ENCODE measurements at regions not wholly inside any gene's neighbourhood (a gene's known extent, or its start where the extent isn't known, plus 50 kb on each side); places are given as distances from the start of the nearest gene placed in this dataset.
"Not testable (repeated sequence)": the region's sequence is repeated elsewhere in the genome, so short reads cannot be mapped to it uniquely, and the experiment has no call there.

DNA sequence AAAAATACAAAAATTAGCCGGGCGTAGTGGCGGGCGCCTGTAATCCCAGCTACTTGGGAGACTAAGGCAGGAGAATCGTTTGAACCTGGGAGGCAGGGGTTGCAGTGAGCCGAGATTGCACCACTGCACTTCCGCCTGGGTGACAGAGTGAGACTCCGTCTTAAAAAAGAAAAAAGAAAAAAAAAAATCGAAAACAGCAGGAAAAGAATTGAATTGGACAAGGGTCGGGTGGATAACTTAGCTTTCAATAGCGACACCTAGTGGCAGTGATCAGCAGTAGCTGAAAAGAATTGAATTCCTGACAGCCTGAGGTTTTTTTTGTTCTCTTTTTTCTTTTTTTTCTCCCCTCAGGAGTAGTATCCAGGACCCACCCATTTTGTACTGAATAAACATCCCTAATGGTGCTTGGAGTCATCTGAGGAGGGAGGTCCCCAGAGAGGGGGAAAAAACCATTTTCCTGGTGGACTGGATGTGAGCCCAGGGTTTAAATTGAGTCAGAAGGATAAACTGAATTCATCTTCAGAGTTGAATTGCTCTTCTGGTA, 55.1 kb downstream of the CYCS start:
- DNase-seq (ENCODE audit: low read depth, low spot score) = peak; percentile 22

DNA sequence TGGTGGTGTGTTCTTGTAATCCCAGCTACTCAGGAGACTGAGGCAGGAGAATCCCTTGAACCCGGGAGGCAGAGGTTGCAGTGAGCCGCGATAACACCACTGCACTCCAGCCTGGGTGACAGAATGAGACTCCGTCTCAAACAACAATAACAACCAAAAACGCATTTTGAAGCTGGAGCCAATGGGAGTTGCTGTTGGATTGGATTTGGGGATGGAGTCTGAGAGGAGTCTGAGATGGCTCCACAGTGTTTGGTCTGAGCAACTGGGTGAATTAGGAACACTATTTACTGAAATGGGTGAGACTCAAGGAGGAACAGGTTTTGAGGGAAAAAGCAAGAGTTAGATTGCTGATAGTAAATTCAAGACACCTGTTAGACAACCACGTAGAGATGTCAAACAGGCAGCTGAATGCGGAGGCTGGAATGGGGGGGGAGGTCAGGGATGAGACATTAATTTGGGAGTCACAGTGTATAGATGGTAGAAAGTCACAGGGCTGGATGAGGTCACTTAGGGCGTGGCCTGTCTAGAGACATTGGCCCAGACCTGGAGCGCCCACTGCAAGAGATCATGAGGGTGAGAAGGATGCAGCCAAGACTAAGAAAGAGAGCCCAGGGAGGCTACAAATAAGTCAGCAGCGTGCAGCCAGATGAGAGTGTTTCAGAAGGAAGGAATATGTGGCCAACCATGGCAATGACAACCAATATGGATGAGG, 56.4 kb downstream of the CYCS start:
- DNase-seq (ENCODE audit: low read depth, low spot score) = no peak

DNA sequence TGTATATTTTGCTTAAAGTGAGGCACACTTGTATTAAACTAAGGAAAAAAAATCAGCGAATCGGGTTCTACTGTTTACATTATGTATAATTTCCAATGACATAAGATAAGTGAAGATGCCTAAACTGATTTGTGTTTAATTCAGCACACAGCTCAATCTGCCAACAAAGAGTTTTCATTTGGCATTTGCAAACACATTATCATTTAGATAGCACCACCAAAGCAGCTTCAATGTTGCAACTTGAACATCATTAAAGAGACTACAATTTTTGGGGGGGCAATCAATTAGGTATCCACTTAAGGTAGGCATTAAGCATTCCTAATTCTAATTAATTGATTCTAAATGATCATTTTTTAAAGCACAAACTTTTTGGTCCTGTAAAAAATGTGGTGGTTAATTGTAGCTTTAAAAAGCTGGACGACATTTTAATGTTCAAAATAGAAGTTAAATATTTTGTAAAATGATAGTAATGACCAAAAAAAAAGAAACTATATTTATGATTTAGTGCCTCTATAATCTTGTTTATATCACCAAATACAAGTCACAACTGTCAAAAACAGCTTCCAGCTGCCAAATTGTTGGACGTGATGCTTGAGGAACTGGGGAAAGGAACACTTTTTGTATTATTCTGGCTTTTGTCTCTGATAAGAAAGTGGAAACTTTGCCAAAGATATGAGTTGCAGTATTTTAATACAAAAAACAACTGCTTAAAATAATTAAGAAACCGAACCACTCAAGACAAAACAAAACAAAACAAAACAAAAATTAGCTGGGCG, 57.1 kb downstream of the CYCS start:
- no peak for DNase-seq (ENCODE audit: low read depth, low spot score)

DNA sequence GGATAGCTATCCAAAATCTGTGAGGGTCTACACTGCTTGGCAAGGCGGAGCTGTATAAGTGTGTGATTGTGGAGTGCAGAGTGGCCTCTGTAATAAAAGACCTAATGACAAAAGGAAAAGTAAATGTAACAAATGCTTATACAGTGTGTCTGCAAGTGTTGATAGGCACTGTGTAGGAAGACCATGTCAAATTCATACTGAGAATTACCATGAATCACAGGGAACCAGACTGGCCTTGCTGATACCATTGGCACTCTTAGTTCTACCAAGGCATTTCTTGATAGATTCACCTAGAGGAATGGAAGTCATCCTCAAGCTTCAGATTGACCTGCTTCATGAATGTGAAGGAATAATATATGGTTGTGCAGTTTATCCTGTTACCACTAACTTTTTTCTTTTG, 58.8 kb downstream of the CYCS start:
- no peak for DNase-seq (ENCODE audit: low read depth, low spot score)

DNA sequence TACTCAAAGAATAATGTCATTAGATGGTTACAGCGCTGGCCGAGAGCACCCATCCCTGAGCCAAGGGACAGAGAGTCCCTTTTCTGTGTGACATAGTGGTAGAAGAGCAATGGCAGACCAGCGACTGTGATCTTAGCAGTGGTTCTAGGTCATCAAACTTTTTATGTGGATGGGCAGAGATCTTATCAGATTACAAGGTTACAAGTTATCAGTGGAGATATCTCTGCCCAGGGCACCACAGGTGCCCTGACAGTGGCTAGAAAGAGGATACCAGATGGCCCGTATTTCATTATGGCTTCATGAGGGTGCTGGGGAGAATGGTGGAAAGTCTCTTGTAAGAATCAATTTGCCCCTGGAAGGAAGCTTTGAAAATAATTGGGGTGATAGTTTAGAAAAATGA, 62.7 kb downstream of the CYCS start:
- DNase-seq (ENCODE audit: low read depth, low spot score) = no peak

DNA sequence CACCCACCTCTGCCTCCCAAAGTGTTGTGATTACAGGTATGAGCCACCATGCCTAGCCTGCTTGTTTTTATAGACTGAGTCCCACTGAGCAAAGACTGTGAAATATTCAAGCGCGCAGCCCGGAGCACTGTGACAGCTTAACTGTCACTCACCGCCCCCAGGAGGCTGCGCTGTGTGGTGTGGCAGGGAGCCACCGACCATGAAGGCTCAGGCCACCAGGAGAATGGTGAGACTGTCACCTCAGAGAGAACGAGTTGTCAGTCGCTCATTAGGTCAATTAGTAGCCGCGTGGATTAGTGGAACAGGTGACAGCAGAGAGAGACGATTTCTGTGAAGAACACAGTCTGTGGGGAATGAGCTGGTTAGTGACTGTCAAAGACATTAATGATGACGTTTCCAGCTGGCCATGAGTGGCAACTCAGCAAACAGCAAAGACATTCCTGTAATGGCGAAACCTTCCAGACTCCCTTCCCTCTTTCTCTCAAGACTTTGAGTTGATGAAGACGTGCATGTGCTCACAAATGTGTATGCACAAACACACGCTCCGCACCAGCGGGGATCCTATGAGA, 64.5 kb downstream of the CYCS start:
- no peak for DNase-seq (ENCODE audit: low read depth, low spot score)

DNA sequence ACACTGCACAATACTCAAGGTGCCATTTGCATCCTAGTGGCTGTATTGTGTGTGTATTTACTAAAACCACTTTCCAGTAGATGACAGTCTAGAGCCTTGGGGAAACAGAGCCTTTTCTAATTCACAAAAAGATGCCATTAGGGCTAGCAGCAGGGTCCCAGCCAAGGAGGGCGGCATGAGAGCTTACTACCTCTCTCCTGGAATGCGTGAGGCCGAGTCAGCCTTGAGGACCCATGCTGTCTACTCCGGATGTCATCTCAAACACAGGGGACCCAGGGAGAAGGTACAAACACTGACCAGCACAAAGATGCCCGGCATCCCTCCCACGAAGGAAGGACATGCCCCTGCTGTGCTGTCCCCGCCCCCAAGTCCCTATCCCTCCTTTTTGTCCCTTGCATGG, 65.5 kb downstream of the CYCS start:
- no peak for DNase-seq (ENCODE audit: low read depth, low spot score)

DNA sequence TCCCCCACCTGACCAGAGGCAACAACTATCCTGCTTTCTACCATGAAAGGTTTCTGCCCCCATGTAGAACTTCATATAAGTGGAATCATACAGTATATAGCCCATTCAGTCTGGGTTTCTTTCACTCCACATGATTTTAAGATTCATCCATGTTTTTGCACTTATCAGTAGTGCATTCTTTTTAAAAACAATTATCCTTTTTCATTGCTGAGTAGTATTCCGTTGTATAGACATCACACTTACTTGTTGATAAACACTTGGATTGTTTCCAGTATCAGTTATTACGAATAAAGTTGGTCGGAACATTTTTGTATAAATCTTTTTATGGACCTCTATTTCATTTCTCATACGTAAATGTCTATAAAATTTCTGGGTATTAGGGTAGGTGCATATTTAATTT, 68.7 kb downstream of the CYCS start:
- DNase-seq (ENCODE audit: low read depth, low spot score) = no peak

DNA sequence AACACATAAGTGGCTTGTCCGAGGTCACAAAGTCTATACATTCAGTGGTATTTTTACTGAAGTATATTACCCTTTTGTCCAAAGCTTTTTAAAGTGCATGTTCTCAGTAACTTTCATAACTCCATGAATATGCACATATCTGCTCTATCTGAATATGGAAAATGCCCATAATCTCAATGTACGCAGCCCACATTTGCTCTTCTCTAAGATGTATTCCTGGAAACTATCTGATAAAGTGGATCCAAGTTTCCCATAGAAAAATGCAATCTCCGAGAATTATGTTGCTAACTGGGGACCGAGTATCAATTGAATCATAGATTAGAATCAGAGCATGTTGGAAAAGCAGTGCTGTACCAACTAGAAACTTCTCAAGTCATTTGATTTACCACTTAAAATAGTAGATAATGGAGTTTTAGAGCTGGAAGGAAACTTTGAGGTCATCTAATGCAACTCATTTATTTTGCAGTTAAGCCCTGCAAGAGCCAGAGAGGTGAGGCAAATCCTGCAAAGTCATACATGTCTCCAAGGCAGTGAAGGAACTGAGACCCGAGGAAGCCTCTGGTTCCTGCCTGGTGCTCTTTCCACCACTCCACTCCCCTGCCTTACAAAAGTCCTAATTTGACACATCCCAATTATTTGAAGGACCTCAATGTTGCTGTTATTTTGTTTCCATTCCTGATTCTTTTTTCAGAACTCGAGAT, 69.4 kb downstream of the CYCS start:
- no peak for DNase-seq (ENCODE audit: low read depth, low spot score)

DNA sequence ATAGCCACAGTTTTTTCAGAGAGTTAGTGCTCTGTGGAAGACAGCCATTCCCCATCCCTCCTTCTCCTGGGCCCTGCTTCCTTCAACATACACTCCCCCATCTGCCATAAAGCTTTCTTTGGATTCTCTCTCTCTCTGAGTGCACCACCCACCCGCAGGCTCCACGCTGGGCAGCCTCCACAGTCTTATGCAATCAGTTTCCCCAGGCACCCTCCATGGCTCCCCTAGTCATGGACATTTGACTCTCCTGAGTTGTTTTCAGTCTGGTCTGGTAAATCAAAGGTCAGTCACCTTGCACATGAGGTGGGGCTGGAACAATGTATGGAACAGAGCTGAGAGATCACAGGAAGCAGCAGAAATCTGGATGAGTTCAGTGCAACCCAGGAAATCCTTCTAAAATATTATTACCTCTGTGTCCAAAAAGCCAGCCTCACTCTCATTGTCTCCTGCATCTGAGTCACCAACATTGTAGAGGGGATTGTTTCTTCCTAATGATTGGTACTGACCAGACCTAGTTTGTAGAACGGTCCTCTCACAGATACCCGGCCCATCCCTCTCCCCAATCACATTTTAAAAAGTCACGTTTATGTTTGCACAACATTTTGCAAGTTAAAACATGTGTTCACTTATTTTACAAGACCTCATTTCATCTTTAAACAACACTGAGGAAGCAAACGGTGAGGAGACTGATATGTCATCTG, 70.1 kb downstream of the CYCS start:
- no peak for DNase-seq (ENCODE audit: low read depth, low spot score)

DNA sequence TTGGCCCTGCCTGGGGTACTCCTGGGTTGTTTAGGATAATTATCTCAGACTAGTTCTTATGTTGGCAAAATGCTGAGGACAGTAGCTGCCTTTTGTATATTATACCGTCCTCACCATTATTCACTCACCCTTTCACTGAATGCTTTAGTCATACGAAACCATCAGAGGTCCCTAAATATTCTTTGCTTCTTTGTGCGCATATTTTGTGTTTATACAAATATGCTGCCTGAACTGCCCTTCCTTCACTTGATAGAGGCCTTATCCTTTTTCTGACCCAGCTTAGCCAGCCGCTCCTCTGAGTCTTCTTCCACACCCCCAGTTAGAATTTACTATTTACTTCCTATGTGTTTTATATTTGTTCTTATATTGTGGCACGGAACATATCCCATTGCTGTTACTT, 70.2 kb upstream of the OSBPL3 start:
- no peak for DNase-seq (ENCODE audit: low read depth, low spot score)

DNA sequence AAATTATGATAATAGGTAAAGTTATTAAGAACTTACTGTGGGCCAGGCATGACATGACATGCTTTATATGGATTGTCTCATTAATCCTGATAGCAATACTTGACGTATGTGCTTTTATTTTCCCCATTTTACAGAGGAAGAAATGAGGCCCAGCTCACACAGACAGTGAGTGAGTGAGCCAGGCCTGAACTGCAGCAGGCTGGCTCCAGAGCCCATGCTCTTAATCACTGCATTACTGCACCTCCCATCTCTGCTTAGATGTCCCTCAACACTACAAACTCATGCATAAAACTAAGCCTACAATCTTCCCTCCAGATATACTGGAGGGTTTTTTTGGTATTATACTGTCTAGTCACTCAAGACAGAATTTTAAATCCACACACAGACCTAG, 68.5 kb upstream of the OSBPL3 start:
- no peak for DNase-seq (ENCODE audit: low read depth, low spot score)

DNA sequence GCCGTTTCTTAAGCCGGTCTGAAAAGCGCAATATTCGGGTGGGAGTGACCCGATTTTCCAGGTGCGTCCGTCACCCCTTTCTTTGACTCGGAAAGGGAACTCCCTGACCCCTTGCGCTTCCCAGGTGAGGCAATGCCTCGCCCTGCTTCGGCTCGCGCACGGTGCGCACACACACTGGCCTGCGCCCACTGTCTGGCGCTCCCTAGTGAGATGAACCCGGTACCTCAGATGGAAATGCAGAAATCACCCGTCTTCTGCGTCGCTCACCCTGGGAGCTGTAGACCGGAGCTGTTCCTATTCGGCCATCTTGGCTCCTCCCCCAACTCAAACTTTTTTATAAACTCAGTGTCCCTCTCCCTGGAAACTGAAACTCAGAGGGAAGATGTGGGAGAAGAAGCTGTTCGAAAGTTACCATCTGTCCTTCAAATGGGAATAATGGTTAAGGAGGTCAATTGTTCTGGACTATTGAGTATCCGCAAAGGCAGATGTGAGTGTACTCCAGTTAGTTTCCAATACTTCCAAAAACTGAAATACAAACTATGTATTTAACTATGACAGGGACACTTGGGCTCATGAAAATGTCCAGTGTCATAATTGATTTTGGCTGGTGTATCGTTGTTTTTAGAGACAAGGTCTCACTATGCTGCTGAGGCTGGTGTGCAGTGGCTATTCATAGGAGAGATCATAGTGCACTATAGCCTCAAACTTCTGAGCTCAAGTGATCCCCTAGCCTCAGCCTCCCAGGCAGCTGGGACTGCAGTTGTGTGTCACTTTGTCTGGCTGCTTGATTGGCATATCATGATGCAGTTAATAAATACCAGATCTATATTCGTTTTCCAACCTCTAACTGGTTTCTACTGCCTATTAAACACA, 67.8 kb upstream of the OSBPL3 start:
- not testable (repeated sequence) for DNase-seq (ENCODE audit: low read depth, low spot score)

DNA sequence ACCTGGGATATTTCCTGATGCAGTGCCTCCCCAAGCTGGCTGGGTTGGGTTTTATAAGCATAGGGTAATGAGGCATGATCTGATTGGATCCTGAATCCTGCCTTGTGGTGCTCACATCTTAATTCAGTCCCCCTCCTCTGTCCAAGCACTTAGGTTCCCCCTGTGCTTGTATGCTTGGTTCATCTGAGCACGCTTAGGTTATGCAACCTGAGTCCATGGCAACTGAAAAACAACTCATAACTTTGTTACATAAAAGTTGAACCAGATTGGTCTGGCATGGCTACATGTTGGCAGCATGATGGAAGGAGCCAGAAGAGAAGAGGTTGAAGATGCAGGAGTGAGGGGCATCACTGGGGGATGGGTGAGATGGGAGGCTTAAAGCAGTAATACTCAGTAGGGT, 57.3 kb upstream of the OSBPL3 start:
- DNase-seq (ENCODE audit: low read depth, low spot score) = no peak

DNA sequence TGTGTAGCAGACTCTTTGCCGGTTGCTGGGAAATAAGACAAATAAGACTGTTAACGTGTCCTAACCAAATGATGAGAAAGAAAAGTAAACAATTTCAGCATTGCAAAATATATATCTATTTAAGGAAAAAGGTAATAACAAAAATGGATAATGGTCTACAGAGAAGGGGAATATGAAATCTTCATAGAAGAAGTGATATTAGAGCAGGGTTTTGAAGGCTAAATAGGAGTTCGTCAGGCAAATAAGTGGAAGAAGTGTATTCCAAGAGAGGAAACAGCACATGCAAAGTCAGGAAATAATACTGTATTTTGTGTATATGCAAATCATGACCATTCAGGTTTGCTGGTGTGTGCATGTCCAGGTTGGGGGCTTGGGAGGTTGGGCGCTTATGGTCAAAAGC, 55.3 kb upstream of the OSBPL3 start:
- DNase-seq (ENCODE audit: low read depth, low spot score) = no peak

DNA sequence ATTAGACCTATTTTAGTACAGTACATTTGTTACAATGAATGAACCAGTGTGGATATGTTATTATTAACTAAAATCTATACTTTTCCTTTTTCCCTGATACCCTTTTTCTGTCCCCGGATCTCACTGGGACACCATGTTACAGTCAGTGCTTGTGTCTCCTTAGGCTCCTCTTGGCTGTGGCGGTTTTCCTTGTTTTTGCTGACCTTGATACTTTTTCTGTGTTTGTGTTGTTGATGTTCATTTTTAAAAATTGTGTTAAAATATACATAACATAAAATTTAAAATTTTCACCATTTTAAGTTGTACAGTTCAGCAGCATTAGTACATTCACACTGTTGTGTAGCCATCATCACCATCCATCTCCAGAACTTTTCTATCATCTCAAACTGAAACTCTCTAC, 54.2 kb upstream of the OSBPL3 start:
- DNase-seq (ENCODE audit: low read depth, low spot score) = no peak

DNA sequence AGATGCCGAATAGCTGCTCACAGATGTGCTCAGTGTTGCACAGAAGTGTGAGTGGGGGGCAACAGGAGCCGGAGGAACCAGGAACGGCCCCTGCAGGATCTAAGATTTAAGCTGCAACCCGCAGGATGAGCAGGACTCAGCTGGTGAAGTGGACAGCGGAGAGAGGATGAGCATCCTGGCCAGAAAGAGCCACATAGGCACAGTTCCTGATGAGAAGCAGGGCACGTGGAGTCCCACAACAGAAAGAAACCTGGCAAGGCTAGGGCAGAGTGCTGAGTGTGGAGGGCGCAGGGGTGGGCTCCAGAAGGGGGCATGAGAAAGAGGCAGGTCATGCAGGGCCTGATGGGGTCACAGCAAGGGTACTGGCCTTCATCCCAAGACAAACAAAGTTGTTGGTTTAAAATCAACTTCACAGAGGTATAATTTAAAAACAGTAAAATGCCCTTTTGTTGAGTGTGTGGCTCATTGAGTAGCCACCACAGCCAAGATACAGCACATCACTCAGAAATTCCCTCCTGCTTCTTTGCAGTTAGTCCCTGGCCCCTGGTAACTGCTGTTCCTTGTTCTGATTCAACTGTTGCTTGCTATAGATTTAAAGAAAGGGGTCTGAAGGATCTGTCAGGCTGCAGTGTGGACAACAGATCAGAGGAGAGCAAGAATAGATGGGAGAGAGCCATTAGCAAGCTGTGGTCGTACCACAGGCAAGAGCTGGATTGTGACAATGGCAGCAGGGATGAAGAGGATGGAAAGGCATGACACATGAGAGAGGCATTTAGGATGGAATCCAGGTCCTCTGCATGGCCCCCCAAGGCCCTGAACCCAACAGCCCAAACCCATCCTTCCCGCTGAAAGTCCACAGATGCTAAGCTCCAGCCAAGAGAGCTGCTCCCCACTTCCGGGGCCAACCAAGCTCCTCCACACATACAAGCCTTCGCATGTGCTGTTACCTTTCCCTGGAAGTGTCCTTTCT, 53.1 kb upstream of the OSBPL3 start:
- DNase-seq (ENCODE audit: low read depth, low spot score) = no peak

DNA sequence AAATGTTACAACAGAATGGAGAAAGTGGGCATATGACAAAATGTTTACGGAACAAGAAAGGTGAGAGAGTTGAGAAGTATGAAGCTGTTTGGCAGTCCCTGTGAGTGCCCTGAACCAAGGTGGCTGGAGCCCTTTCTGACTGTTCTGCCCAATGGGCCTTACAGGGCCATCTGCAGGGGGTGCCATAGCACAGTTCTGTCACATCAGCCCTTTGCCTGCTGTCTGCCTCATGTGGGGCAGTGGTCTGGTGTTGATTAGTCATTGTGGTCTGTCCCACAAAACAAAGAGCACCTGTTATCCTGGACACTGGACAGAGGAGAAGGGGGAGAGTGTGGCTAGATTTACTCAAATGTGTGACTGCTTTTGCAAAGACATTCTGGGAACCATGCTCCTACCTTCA, 51.5 kb upstream of the OSBPL3 start:
- no peak for DNase-seq (ENCODE audit: low read depth, low spot score)

DNA sequence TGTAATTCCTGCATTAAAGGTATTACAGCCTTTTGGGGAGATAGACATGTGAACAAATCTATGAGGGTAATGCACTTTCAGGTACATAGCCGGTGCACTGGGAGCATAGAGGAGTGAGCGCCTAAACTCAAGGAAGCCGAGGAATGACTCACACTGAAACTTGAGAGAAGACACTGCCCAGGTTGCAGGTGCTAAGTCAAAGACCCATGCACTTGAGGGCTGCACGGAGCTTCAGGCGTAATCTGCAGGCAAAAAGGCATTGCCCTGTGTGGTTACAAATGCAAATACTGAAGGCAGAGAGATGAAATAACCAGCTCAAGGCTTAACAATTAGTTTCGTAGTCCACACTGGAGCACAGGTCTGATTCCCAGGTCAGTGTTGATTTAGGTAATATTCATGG, 51.0 kb upstream of the OSBPL3 start:
- no peak for DNase-seq (ENCODE audit: low read depth, low spot score)

Data from activated naive CD8-positive, alpha-beta T cell treated with anti-CD3 and anti-CD28 coated beads, Interleukin-2, amount 50 U/mL, for 16 hours (primary cell).